Esophagus squamous epithelium (tissue), 5 donors: ENCODE measurements at regions not wholly inside any gene's neighbourhood (a gene's known extent, or its start where the extent isn't known, plus 50 kb on each side); places are given as distances from the start of the nearest gene placed in this dataset.

ENCODE experiments used
- DNase-seq: peaks from one replicate; lab custom pipeline; 2025; lab: John Stamatoyannopoulos, UW
- H3K27ac ChIP-seq, 4 donors: fragments of 200-600 bp; sonication (generic); one replicate each; pipeline ENCODE4 v1.5.1; 2016 to 2019; ENCODE audit warnings: mild to moderate bottlenecking in 1 of 4
- H3K27me3 ChIP-seq, 4 donors: fragments of 200-600 bp; sonication (generic); 1 replicate in 3 of 4; 2 replicates in 1 of 4; pipeline versions ENCODE4 v1.5.1 to v1.6.0; 2017 to 2021; ENCODE audit warnings: antibody characterized with exemption in 1 of 4
- H3K36me3 ChIP-seq, 3 donors: fragments of 200-600 bp; sonication (generic); one replicate each; pipeline ENCODE4 v1.5.1; 2016 to 2019
- H3K4me1 ChIP-seq, 3 donors: fragments of 200-600 bp; sonication (generic); one replicate each; pipeline ENCODE4 v1.5.1; 2017 to 2019
- H3K4me3 ChIP-seq, 4 donors: fragments of 200-600 bp; sonication (generic); 1 replicate in 3 of 4; 2 replicates in 1 of 4; pipeline ENCODE4 v1.5.1; 2016 to 2019; ENCODE audit warnings: mild to moderate bottlenecking in 2 of 4, moderate library complexity in 1 of 4
- H3K9me3 ChIP-seq, 3 donors: fragments of 200-600 bp; sonication (generic); one replicate each; pipeline ENCODE4 v1.5.1; 2016 to 2019
- POLR2A ChIP-seq, 4 donors: fragments of 450-650 bp; IDR thresholded peaks; one replicate each; pipeline ENCODE4 v1.6.1; 2017; ENCODE audit warnings: antibody characterized with exemption in 4 of 4, mild to moderate bottlenecking in 4 of 4, moderate library complexity in 3 of 4
- WGBS, 2 donors: methylation state at CpG; one replicate each; pipeline ENCODE4 v1.1.5; 2018; 5-methylcytosine and 5-hydroxymethylcytosine counted together
- intact Hi-C: fragments of 100-400 bp; cut with DNase I; formaldehyde crosslinking; loops from one replicate; pipeline ENCODE4 v1.15.0; 2022
- TF ChIP-seq, protein P1 (sequence below), 6 experiments: fragments of 450-650 bp in 4 of 6; fragments of 200-600 bp in 2 of 6; sonication (generic) in 2 of 6; IDR thresholded peaks; one replicate each; pipeline ENCODE4 v1.5.1; 2016 to 2019; ENCODE audit warnings: antibody characterized with exemption in 6 of 6, mild to moderate bottlenecking in 4 of 6, moderate library complexity in 4 of 6
- donor health status: DM: yes; HTN: yes; CAD: no.

DNA sequence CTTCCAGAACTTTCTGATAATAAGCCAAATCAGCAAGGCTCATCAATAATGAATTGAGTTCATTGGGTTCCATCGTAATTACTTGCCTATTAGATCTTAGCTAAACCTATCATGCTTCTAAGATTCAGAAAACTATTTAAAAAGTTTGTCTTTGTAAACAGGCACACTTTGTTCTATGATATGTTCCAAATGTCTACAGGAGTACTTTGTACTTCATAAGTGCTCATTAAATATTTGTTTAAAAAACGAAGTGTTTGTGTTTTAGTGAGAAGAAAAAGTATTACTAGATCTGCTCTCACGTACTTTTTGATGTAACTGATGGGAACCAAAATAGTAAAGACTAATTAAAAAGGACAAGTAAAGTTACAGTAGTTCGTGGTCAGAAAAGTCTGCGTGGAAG is 172.8 kb upstream of the FLRT2 start:
- no peak for DNase-seq
- TF ChIP-seq, protein P1, sequence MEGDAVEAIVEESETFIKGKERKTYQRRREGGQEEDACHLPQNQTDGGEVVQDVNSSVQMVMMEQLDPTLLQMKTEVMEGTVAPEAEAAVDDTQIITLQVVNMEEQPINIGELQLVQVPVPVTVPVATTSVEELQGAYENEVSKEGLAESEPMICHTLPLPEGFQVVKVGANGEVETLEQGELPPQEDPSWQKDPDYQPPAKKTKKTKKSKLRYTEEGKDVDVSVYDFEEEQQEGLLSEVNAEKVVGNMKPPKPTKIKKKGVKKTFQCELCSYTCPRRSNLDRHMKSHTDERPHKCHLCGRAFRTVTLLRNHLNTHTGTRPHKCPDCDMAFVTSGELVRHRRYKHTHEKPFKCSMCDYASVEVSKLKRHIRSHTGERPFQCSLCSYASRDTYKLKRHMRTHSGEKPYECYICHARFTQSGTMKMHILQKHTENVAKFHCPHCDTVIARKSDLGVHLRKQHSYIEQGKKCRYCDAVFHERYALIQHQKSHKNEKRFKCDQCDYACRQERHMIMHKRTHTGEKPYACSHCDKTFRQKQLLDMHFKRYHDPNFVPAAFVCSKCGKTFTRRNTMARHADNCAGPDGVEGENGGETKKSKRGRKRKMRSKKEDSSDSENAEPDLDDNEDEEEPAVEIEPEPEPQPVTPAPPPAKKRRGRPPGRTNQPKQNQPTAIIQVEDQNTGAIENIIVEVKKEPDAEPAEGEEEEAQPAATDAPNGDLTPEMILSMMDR (IDR thresholded peaks at IDR 0.05): no peak
- TF ChIP-seq POLR2A (IDR thresholded peaks at IDR 0.05): no peak
- Histone ChIP-seq H3K4me1 (no peaks in the 10 kb centered on the region), H3K27me3 (no peaks in the 10 kb centered on the region), H3K36me3 (no peaks in the 10 kb centered on the region), H3K27ac (no peak overlapping the region), H3K4me3 (no peak overlapping the region), H3K9me3 (peaks cover 0 to 4% (median 0%) of the 10 kb centered on the region in 3 donors)
- 75 to 78% methylated on average over 5 of the region's 5 CpGs for WGBS, 2 donors
- intact Hi-C loops: no loop called here

DNA sequence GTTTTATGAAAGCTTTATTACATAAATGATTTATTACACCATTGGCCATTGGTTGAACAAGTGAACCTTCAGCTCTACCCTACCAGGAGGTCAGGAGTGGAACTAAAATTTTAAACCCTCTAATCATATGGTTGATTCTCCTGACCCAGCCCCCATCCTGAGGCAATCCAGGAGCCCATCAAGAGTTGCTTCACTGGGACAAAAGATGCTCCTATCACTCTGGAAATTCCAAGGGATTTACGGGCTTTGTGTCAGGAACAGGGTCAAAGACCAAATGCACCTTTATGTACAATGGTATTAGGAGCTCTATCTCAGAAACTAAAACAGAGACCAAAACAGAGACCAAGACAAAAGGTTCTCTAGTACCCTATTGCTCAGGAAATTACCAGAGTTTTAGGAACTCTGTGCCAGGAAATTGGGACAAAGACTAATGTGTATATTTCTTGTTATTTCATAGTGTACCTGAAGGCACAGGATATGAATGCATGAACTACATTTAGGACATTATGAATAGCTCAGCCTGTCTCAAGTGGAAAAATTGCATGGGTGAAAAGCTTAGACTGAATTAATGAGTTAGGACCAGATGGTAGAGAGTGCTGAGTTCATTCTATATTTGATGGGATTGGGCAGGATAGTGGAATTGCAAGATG is 171.7 kb upstream of the FLRT2 start:
- intact Hi-C loops: no loop called here
- no peaks in the 10 kb centered on the region for H3K4me1 ChIP-seq

DNA sequence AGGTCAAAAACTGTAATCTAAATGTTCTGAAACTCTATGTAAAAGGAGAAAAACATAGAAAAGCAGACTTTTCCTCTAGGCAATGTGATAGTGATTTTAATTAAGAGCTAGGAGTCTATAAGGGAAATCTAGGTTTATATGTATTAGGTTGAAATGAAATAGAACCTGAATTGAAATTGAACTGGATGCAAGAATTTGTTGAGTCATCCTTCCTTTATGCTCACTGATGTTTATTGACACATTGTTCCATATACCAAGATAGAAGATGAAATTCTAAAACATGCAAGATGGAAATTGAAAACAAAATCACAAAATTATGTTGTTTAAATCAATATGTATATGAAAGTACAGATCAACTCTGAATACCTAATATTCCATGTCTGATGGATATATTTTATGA is 170.4 kb upstream of the FLRT2 start:
- Histone ChIP-seq H3K9me3 (no peaks in the 10 kb centered on the region), H3K4me3 (no peak overlapping the region), H3K36me3 (no peaks in the 10 kb centered on the region), H3K27ac (no peak overlapping the region), H3K4me1 (no peaks in the 10 kb centered on the region), H3K27me3 (no peaks in the 10 kb centered on the region)
- intact Hi-C loops: no loop called here
- no peak for TF ChIP-seq POLR2A (IDR thresholded peaks at IDR 0.05)
- TF ChIP-seq, protein P1 (IDR thresholded peaks at IDR 0.05): no peak
- DNase-seq: no peak

More for the DNA sequence above, 171.7 kb upstream of the FLRT2 start:
- 67% methylated on average over 1 of the region's 1 CpG for WGBS, 2 donors
- no peaks in the 10 kb centered on the region for H3K27me3 ChIP-seq
- no peak for DNase-seq
- H3K4me3 ChIP-seq: no peak overlapping the region
- peaks cover 0 to 4% (median 0%) of the 10 kb centered on the region in 3 donors for H3K9me3 ChIP-seq
- TF ChIP-seq POLR2A (IDR thresholded peaks at IDR 0.05): no peak
- TF ChIP-seq, protein P1 (IDR thresholded peaks at IDR 0.05): no peak
- no peak overlapping the region for H3K27ac ChIP-seq
- H3K36me3 ChIP-seq: no peaks in the 10 kb centered on the region

DNA sequence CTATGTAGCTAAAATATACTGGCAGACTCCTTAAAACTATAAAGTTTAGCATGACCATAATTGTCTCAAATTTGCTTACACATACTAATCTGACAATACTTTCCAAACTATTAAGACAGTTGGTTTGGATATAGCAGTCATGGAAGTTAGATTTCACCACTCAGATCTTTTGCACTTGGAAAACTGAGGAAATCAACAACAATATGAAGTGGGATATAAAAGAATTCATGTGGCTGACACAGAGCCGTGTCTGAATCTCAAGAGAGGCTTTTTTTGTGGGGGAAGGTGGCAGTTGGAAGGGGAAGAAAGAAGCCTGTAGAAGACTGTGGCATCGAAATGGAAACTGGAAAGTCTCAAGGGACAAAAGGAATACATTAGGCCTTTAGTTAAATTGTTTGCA is 166.6 kb upstream of the FLRT2 start:
- 58 to 65% methylated on average over 2 of the region's 2 CpGs for WGBS, 2 donors
- intact Hi-C loops: no loop called here

DNA sequence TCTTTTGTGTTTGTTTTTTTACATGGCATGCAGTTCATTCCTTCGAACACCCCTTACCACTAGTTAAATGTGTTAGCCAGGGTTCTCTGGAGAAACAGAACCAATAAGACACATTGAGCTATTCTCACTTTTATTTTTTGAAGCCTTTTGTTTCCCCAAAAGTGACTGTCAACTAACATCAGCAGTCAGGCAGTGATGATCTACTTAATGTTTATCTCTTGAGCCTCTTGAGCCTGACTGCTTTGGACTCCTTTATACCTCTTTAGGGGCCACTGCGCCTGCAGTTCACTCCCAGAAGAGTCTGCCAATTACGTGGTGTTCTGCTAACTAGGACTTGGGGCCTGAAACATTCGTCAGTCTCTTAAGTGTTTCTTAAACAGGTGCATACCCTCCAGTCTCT is 163.7 kb upstream of the FLRT2 start:
- Histone ChIP-seq H3K27ac (no peak overlapping the region), H3K4me1 (no peaks in the 10 kb centered on the region), H3K4me3 (no peak overlapping the region), H3K36me3 (no peaks in the 10 kb centered on the region), H3K27me3 (no peaks in the 10 kb centered on the region), H3K9me3 (no peaks in the 10 kb centered on the region)
- intact Hi-C loops: no loop called here
- DNase-seq: no peak
- WGBS, 2 donors: 77% methylated on average over 4 of the region's 4 CpGs
- no peak for TF ChIP-seq POLR2A (IDR thresholded peaks at IDR 0.05)
- TF ChIP-seq, protein P1 (IDR thresholded peaks at IDR 0.05): no peak

More for the DNA sequence above, 166.6 kb upstream of the FLRT2 start:
- TF ChIP-seq POLR2A (IDR thresholded peaks at IDR 0.05): no peak
- TF ChIP-seq, protein P1 (IDR thresholded peaks at IDR 0.05): no peak
- Histone ChIP-seq H3K4me3 (no peak overlapping the region), H3K27ac (no peak overlapping the region), H3K27me3 (no peaks in the 10 kb centered on the region), H3K36me3 (no peaks in the 10 kb centered on the region), H3K4me1 (no peaks in the 10 kb centered on the region), H3K9me3 (no peaks in the 10 kb centered on the region)
- DNase-seq: no peak
